Brain microvascular endothelial cell (primary cell): ENCODE measurements at regions not wholly inside any gene's neighbourhood (a gene's known extent, or its start where the extent isn't known, plus 50 kb on each side); places are given as distances from the start of the nearest gene placed in this dataset.

Experiments used
- DNase-seq: peaks from one replicate; pipeline ENCODE4 v3.0.0-alpha.2; 2020
- H3K27ac ChIP-seq: fragments of 250-450 bp; sonication (Bioruptor Pico); 2 replicates; pipeline ENCODE4 v1.5.1; 2020; ENCODE audit warnings: mild to moderate bottlenecking, moderate library complexity
- H3K27me3 ChIP-seq: fragments of 250-450 bp; sonication (Bioruptor Pico); replicated peaks from 2 replicates; pipeline ENCODE4 v1.5.1; 2020; ENCODE audit warnings: mild to moderate bottlenecking
- H3K36me3 ChIP-seq: fragments of 250-450 bp; sonication (Bioruptor Pico); replicated peaks from 2 replicates; pipeline ENCODE4 v1.5.1; 2020; ENCODE audit warnings: mild to moderate bottlenecking
- H3K4me3 ChIP-seq: 2 replicates; pipeline ENCODE4 v1.5.1; 2011; ENCODE audit warnings: low read depth, mild to moderate bottlenecking, control low read depth, low read length, moderate library complexity
- CTCF ChIP-seq: IDR thresholded peaks from 2 replicates; pipeline ENCODE4 v1.5.1; 2011; ENCODE audit warnings: low read depth, mild to moderate bottlenecking, moderate library complexity, low read length, control low read depth, inconsistent platforms; ENCODE audit errors: missing control alignments
- in situ Hi-C: cut with HindIII; loops from 2 replicates; pipeline ENCODE4 v1.10.0; 2017; ENCODE audit warnings: low sequenced_read_pairs, low pct_ligation_motif_present

- in situ Hi-C loops, result no loop called here
- TF ChIP-seq CTCF, result no peak
- Histone ChIP-seq H3K36me3 (no peaks in the 10 kb centered on the region), H3K27ac (no peak overlapping the region), H3K27me3 (no peaks in the 10 kb centered on the region), H3K4me3 (no peak overlapping the region)
- DNase-seq, result no peak
Measured at GRCh38 chr15:29477256-29477655, 207.6 kb upstream of the NSMCE3 start.

GRCh38 chr15:29476503-29477080, 207.0 kb upstream of the NSMCE3 start:
- no peak for DNase-seq
- H3K27ac ChIP-seq, result no peak overlapping the region
- H3K36me3 ChIP-seq, result no peaks in the 10 kb centered on the region
- in situ Hi-C loops, result no loop called here
- no peaks in the 10 kb centered on the region for H3K27me3 ChIP-seq
- no peak overlapping the region for H3K4me3 ChIP-seq
- TF ChIP-seq CTCF, result no peak

GRCh38 chr15:29475096-29475495, 205.5 kb upstream of the NSMCE3 start:
- no peak for TF ChIP-seq CTCF
- H3K27me3 ChIP-seq, result no peaks in the 10 kb centered on the region
- no peaks in the 10 kb centered on the region for H3K36me3 ChIP-seq
- no peak for DNase-seq
- no peak overlapping the region for H3K27ac ChIP-seq
- in situ Hi-C loops, result no loop called here
- H3K4me3 ChIP-seq, result no peak overlapping the region

GRCh38 chr15:29473621-29474105, 204.0 kb upstream of the NSMCE3 start:
- Histone ChIP-seq H3K27ac (no peak overlapping the region), H3K36me3 (no peaks in the 10 kb centered on the region), H3K4me3 (no peak overlapping the region), H3K27me3 (no peaks in the 10 kb centered on the region)
- no peak for DNase-seq
- in situ Hi-C loops, result no loop called here
- no peak for TF ChIP-seq CTCF

GRCh38 chr15:29472901-29473445, 203.4 kb upstream of the NSMCE3 start:
- in situ Hi-C loops, result no loop called here
- TF ChIP-seq CTCF, result no peak
- H3K27me3 ChIP-seq, result no peaks in the 10 kb centered on the region
- no peak overlapping the region for H3K4me3 ChIP-seq
- H3K27ac ChIP-seq, result no peak overlapping the region
- H3K36me3 ChIP-seq, result no peaks in the 10 kb centered on the region
- DNase-seq, result no peak

GRCh38 chr15:29471757-29472156, 202.1 kb upstream of the NSMCE3 start:
- H3K4me3 ChIP-seq, result no peak overlapping the region
- H3K27me3 ChIP-seq, result no peaks in the 10 kb centered on the region
- H3K36me3 ChIP-seq, result no peaks in the 10 kb centered on the region
- in situ Hi-C loops, result no loop called here
- no peak overlapping the region for H3K27ac ChIP-seq
- no peak for TF ChIP-seq CTCF
- no peak for DNase-seq
